H1 (cell line): ENCODE measurements at regions not wholly inside any gene's neighbourhood (a gene's known extent, or its start where the extent isn't known, plus 50 kb on each side); places are given as distances from the start of the nearest gene placed in this dataset.

ENCODE experiments used
- CTCF ChIA-PET: fragments of 300-600 bp; sonication (Branson Sonifier 250); formaldehyde crosslinking; loops from one replicate; lab custom pipeline; 2021; ENCODE audit not compliant: partially characterized antibody; lab: Charles Lee
- POLR2A ChIA-PET: fragments of 300-600 bp; sonication (Branson Sonifier 250); formaldehyde crosslinking; loops from one replicate; lab custom pipeline; 2021; ENCODE audit warnings: inconsistent platforms; ENCODE audit not compliant: partially characterized antibody; lab: Charles Lee
- DNase-seq, 2 experiments: peaks; one replicate each; pipeline versions ENCODE4 v3.0.0 to v3.0.0-alpha.2; 2010 to 2022; ENCODE audit warnings: low spot score in 2 of 2, low read depth in 1 of 2, mixed read lengths in 1 of 2
- FAIRE-seq: peaks from 2 replicates; lab custom pipeline; 2011; peaks lifted over from hg19 to GRCh38; lab: Jason Lieb, UNC
- H2AFZ ChIP-seq: 2 replicates; pipeline ENCODE4 v1.8.1; 2012; ENCODE audit warnings: low read length, inconsistent platforms
- H2AK5ac ChIP-seq: 2 replicates; pipeline ENCODE4 v1.6.1; 2013; ENCODE audit warnings: low read depth, low read length
- H2BK120ac ChIP-seq: replicated peaks from 2 replicates; pipeline ENCODE3; 2013; ENCODE audit warnings: low read depth, low read length, inconsistent platforms
- H2BK12ac ChIP-seq: 2 replicates; pipeline ENCODE4 v1.6.1; 2013; ENCODE audit warnings: low read depth, low read length
- H2BK15ac ChIP-seq: 2 replicates; pipeline ENCODE4 v1.6.1; 2013; ENCODE audit warnings: low read length
- H2BK20ac ChIP-seq: 2 replicates; pipeline ENCODE4 v1.6.1; 2013; ENCODE audit warnings: low read length
- H2BK5ac ChIP-seq: 2 replicates; pipeline ENCODE4 v1.6.1; 2013; ENCODE audit warnings: low read depth, low read length
- H3K14ac ChIP-seq: 2 replicates; pipeline ENCODE4 v1.6.1; 2013; ENCODE audit warnings: inconsistent platforms; ENCODE audit not compliant: insufficient read length
- H3K18ac ChIP-seq: 2 replicates; pipeline ENCODE4 v1.6.1; 2013; ENCODE audit warnings: low read length; ENCODE audit errors: extremely low read depth
- H3K23ac ChIP-seq: 2 replicates; pipeline ENCODE4 v1.6.1; 2013; ENCODE audit warnings: inconsistent platforms; ENCODE audit not compliant: insufficient read length
- H3K23me2 ChIP-seq: 2 replicates; pipeline ENCODE4 v1.6.1; 2013; ENCODE audit warnings: low read depth, low read length
- H3K27ac ChIP-seq: 2 replicates; pipeline ENCODE4 v1.6.1; 2011; ENCODE audit warnings: low read depth, low read length, inconsistent platforms
- H3K27me3 ChIP-seq, 4 experiments: replicated peaks in 1 of 4; 1 replicate in 1 of 4; 2 replicates in 3 of 4; pipeline versions ENCODE4 v1.6.1 to v1.8.1; 2011 to 2013; ENCODE audit warnings: low read length in 3 of 4, mild to moderate bottlenecking in 3 of 4, inconsistent platforms in 2 of 4, mixed read lengths in 2 of 4, moderate library complexity in 1 of 4; ENCODE audit not compliant: control insufficient read depth in 3 of 4, insufficient read depth in 3 of 4; ENCODE audit errors: extremely low read depth in 1 of 4
- H3K36me3 ChIP-seq, 4 experiments: 2 replicates each; pipeline versions ENCODE4 v1.6.1 to v1.8.1; 2011 to 2013; ENCODE audit warnings: mild to moderate bottlenecking in 4 of 4, low read length in 3 of 4, moderate library complexity in 2 of 4, control low read depth in 1 of 4, inconsistent platforms in 1 of 4; ENCODE audit not compliant: insufficient read depth in 4 of 4, control insufficient read depth in 2 of 4
- H3K4ac ChIP-seq: replicated peaks from 2 replicates; pipeline ENCODE3; 2013; ENCODE audit warnings: low read length, low read depth, mixed read lengths, inconsistent platforms; ENCODE audit not compliant: insufficient read length
- H3K4me1 ChIP-seq, 4 experiments: replicated peaks in 1 of 4; 1 replicate in 1 of 4; 2 replicates in 3 of 4; pipeline versions ENCODE4 v1.6.1 to v1.8.1; 2011 to 2013; ENCODE audit warnings: low read length in 3 of 4, inconsistent platforms in 2 of 4, mixed read lengths in 1 of 4; ENCODE audit not compliant: insufficient read depth in 4 of 4, control insufficient read depth in 3 of 4
- H3K4me2 ChIP-seq, 2 experiments: 2 replicates each; pipeline versions ENCODE4 v1.6.1 to v1.8.1; 2011 to 2013; ENCODE audit warnings: low read depth in 2 of 2, low read length in 2 of 2, control low read depth in 1 of 2, inconsistent platforms in 1 of 2, mild to moderate bottlenecking in 1 of 2; ENCODE audit not compliant: insufficient read depth in 1 of 2
- H3K4me3 ChIP-seq, 4 experiments: fragments of 200-600, 300-600 bp in 1 of 4; sonication (generic), shearing (Covaris generic), sonication (Bioruptor Twin) in 1 of 4; 2 replicates each; pipeline versions ENCODE4 v1.5.1 to v1.8.1; 2011 to 2016; ENCODE audit warnings: low read length in 4 of 4, low read depth in 3 of 4, control low read depth in 2 of 4, inconsistent platforms in 2 of 4, mild to moderate bottlenecking in 2 of 4, mixed read lengths in 1 of 4, moderate library complexity in 1 of 4; ENCODE audit not compliant: insufficient read depth in 2 of 4; ENCODE audit errors: extremely low read depth in 1 of 4
- H3K56ac ChIP-seq: replicated peaks from 2 replicates; pipeline ENCODE3; 2013; ENCODE audit warnings: low read depth, mild to moderate bottlenecking, mixed read lengths, low read length, inconsistent platforms; ENCODE audit not compliant: insufficient read length
- H3K79me1 ChIP-seq: 2 replicates; pipeline ENCODE4 v1.6.1; 2013; ENCODE audit warnings: low read depth, low read length, control low read depth
- H3K79me2 ChIP-seq, 2 experiments: 2 replicates each; pipeline versions ENCODE4 v1.6.1 to v1.8.1; 2012 to 2013; ENCODE audit warnings: low read length in 2 of 2, mild to moderate bottlenecking in 2 of 2, inconsistent platforms in 1 of 2; ENCODE audit not compliant: insufficient read depth in 2 of 2, control insufficient read depth in 1 of 2
- H3K9ac ChIP-seq, 4 experiments: replicated peaks in 1 of 4; 1 replicate in 1 of 4; 2 replicates in 3 of 4; pipeline versions ENCODE4 v1.6.1 to v1.8.1; 2011 to 2013; ENCODE audit warnings: low read depth in 3 of 4, low read length in 3 of 4, control low read depth in 2 of 4, mild to moderate bottlenecking in 2 of 4, moderate library complexity in 2 of 4, inconsistent platforms in 1 of 4; ENCODE audit errors: extremely low read depth in 1 of 4
- H3K9me3 ChIP-seq, 2 experiments: 2 replicates each; pipeline versions ENCODE4 v1.6.1 to v1.8.1; 2012 to 2013; ENCODE audit warnings: mild to moderate bottlenecking in 2 of 2, moderate library complexity in 2 of 2, control low read depth in 1 of 2, inconsistent platforms in 1 of 2, low read depth in 1 of 2, low read length in 1 of 2, mixed read lengths in 1 of 2; ENCODE audit not compliant: insufficient read depth in 2 of 2
- H4K20me1 ChIP-seq, 2 experiments: replicated peaks in 1 of 2; 2 replicates each; pipeline versions ENCODE3 to v1.8.1; 2011 to 2013; ENCODE audit warnings: inconsistent platforms in 2 of 2, low read length in 2 of 2, mild to moderate bottlenecking in 1 of 2; ENCODE audit not compliant: insufficient read depth in 2 of 2, control insufficient read depth in 1 of 2
- H4K5ac ChIP-seq: 2 replicates; pipeline ENCODE4 v1.6.1; 2013; ENCODE audit warnings: low read length, low read depth, mixed read lengths, inconsistent platforms; ENCODE audit not compliant: insufficient read length
- H4K8ac ChIP-seq: 2 replicates; pipeline ENCODE4 v1.8.0; 2013; ENCODE audit warnings: mild to moderate bottlenecking, moderate library complexity, low read length, inconsistent platforms; ENCODE audit not compliant: insufficient read depth; ENCODE audit errors: extremely low read depth
- H4K91ac ChIP-seq: replicated peaks from 2 replicates; pipeline ENCODE3; 2013; ENCODE audit warnings: low read length, mixed read lengths, inconsistent platforms; ENCODE audit not compliant: insufficient read length
- ASH2L ChIP-seq: fragments of 200-600, 300-600 bp; sonication (generic); IDR thresholded peaks from one replicate; pipeline ENCODE4 v1.7.1; 2017; ENCODE audit warnings: low read length
- CEBPB ChIP-seq: IDR thresholded peaks from 2 replicates; pipeline ENCODE4 v1.6.1; 2012; ENCODE audit warnings: low read depth, low read length
- CHD2 ChIP-seq: IDR thresholded peaks from 2 replicates; pipeline ENCODE4 v1.6.1; 2012; ENCODE audit warnings: low read length, improper control_type of control experiment
- CREB1 ChIP-seq: IDR thresholded peaks from 2 replicates; pipeline ENCODE4 v1.6.1; 2012; ENCODE audit warnings: inconsistent platforms
- CTCF ChIP-seq, 3 experiments: IDR thresholded peaks; 1 replicate in 2 of 3; 2 replicates in 1 of 3; pipeline versions ENCODE4 v1.5.1 to v1.6.1; 2011; ENCODE audit warnings: low read length in 3 of 3, mild to moderate bottlenecking in 3 of 3, inconsistent platforms in 2 of 3, low read depth in 1 of 3, moderate library complexity in 1 of 3; ENCODE audit not compliant: insufficient read depth in 1 of 3; ENCODE audit errors: control extremely low read depth in 1 of 3
- GTF2F1 ChIP-seq: IDR thresholded peaks from 2 replicates; pipeline ENCODE4 v1.6.1; 2012; ENCODE audit warnings: low read depth, low read length, improper control_type of control experiment, borderline replicate concordance
- RAD21 ChIP-seq, 2 experiments: IDR thresholded peaks in 1 of 2; conservative IDR thresholded peaks in 1 of 2; 2 replicates each; pipeline ENCODE4 v1.6.1; 2011; ENCODE audit warnings: low read depth in 2 of 2, low read length in 2 of 2, improper control_type of control experiment in 1 of 2, inconsistent platforms in 1 of 2, mild to moderate bottlenecking in 1 of 2, moderate library complexity in 1 of 2
- SAP30 ChIP-seq: fragments of 300-600 bp; sonication (generic); IDR thresholded peaks from 2 replicates; pipeline ENCODE4 v1.7.1; 2012; ENCODE audit warnings: low read length, moderate library complexity, mild to moderate bottlenecking, inconsistent platforms; ENCODE audit not compliant: insufficient read depth, insufficient replicate concordance
- SIX5 ChIP-seq: IDR thresholded peaks from 2 replicates; pipeline ENCODE4 v1.6.1; 2011; ENCODE audit warnings: mild to moderate bottlenecking, low read depth, low read length
- SP1 ChIP-seq: IDR thresholded peaks from 2 replicates; pipeline ENCODE4 v1.6.1; 2011; ENCODE audit warnings: low read depth, low read length
- WGBS, 2 experiments: shearing (Covaris generic) in 1 of 2; methylation state at CpG; one replicate each; pipeline versions ENCODE4 v1.1.6 to v1.1.7; 2013 to 2015; ENCODE audit warnings: low lambda C conversion rate in 2 of 2, mixed read lengths in 2 of 2, inconsistent platforms in 1 of 2, low coverage in 1 of 2, missing lambda C conversion rate in 1 of 2; ENCODE audit not compliant: insufficient replicate concordance in 2 of 2, insufficient coverage in 1 of 2, insufficient read length in 1 of 2; ENCODE audit errors: extremely low coverage in 1 of 2, missing lambda C conversion rate in 1 of 2; 5-methylcytosine and 5-hydroxymethylcytosine counted together

DNA sequence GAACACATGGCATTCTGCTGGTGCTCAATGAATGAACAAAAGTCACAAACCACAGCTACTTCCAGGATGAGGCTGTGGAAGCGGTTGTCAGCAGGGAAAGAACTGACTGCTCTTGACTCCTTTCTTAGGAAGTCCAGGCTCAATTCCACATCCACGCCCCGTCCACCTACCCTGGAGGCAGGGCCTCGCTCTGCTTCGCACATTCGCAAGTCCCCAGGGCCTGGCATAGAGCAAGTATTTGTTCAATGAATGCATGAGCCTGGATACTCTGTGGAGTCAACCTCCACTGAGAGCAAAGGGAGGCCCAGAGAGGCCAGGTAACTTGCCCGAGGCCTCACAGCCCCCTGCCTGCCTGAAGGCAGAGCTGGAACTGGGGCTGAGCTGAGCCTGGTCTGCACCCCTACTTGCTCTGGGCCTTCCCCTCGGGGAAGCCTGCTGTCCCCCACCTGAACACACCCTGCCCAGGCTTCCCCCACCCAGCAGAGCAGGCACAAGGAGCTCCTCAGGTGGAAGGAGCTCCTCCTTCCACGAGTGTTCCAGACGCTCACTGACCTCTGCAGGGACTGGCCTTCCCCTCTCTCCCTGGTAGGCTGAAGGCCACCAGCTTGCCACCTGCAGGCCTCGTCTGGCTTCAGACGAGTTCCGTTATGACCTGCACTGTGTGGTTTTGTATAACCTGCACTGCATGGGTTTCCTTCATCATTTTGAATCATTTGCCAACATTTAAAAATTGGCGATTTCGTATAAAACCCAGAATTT, 119.3 kb upstream of the PTPN1 start:
- Histone ChIP-seq H3K18ac (no peak overlapping the region), H2BK15ac (no peak overlapping the region), H4K91ac (no peak overlapping the region), H3K4me1 (no peaks in the 10 kb centered on the region), H3K4ac (no peak overlapping the region), H3K9me3 (no peaks in the 10 kb centered on the region), H4K20me1 (no peaks in the 10 kb centered on the region), H3K79me2 (no peaks in the 10 kb centered on the region), H3K23ac (no peak overlapping the region), H4K5ac (no peak overlapping the region), H2BK5ac (no peak overlapping the region), H3K23me2 (no peaks in the 10 kb centered on the region), H2AFZ (no peak overlapping the region), H2BK20ac (no peak overlapping the region), H2AK5ac (no peak overlapping the region), H3K79me1 (no peaks in the 10 kb centered on the region), H2BK120ac (no peak overlapping the region), H3K4me3 (no peak overlapping the region), H3K27me3 (no peaks in the 10 kb centered on the region), H3K27ac (no peak overlapping the region), H3K56ac (no peak overlapping the region), H3K9ac (no peak overlapping the region), H3K36me3 (no peaks in the 10 kb centered on the region), H3K14ac (no peak overlapping the region), H4K8ac (no peak overlapping the region), H2BK12ac (no peak overlapping the region), H3K4me2 (no peak overlapping the region)
- ChIA-PET CTCF (interaction anchor here (1.1 to 1.3 kb wide), 3 partner anchors 12 to 73 kb away, joined by 3 to 4 read pairs (median 4); no protein-coding TSS in a partner anchor), POLR2A (no interaction called here)
- DNase-seq (no peak), FAIRE-seq (no peak)
- TF ChIP-seq GTF2F1 (no peak), SP1 (no peak), SIX5 (no peak), SAP30 (no peak), CREB1 (no peak), CEBPB (no peak), ASH2L (no peak), CHD2 (no peak), RAD21 (IDR thresholded peaks at IDR 0.05 in 1 of 2, conservative IDR thresholded peaks at IDR 0.05 in 1 of 2; ENCODE audit: low read depth in 2 of 2, low read length in 2 of 2) (no peak), CTCF (IDR thresholded peaks at IDR 0.05; ENCODE audit: control extremely low read depth in 1 of 3, insufficient read depth in 1 of 3, low read depth in 1 of 3, low read length in 3 of 3) (no peak)
- 93% methylated on average over 15 of the region's 15 CpGs; no CpG with 5 or more reads in 1 of the 2 experiments for WGBS, 2 experiments
